HEK293T (cell line): ENCODE measurements at regions not wholly inside any gene's neighbourhood (a gene's known extent, or its start where the extent isn't known, plus 50 kb on each side); places are given as distances from the start of the nearest gene placed in this dataset.

Source experiments
- CTCF ChIA-PET: fragments of 350-600 bp; formaldehyde crosslinking; extraction: SDS; loops from one replicate; lab custom pipeline; 2021; ENCODE audit warnings: antibody characterized with exemption, inconsistent platforms; lab: Yijun Ruan, JAX
- POLR2A ChIA-PET: fragments of 350-600 bp; formaldehyde crosslinking; extraction: SDS; loops from one replicate; lab custom pipeline; 2020; ENCODE audit warnings: antibody characterized with exemption, inconsistent platforms; lab: Yijun Ruan, JAX
- DNase-seq: peaks from one replicate; pipeline ENCODE4 v3.0.0; 2012; ENCODE audit warnings: mixed read lengths; ENCODE audit errors: extremely low spot score
- ARNT ChIP-seq: fragments of 450-650 bp; IDR thresholded peaks from 2 replicates; pipeline ENCODE4 v1.6.1; 2017; ENCODE audit warnings: mild to moderate bottlenecking
- BHLHE40 ChIP-seq: fragments of 450-650 bp; IDR thresholded peaks from 2 replicates; pipeline ENCODE4 v1.6.1; 2016; ENCODE audit warnings: mild to moderate bottlenecking, moderate library complexity, borderline replicate concordance
- CTBP1 ChIP-seq: fragments of 450-650 bp; IDR thresholded peaks from 2 replicates; pipeline ENCODE4 v1.6.1; 2016; ENCODE audit warnings: borderline replicate concordance
- ELF4 ChIP-seq: fragments of 450-650 bp; IDR thresholded peaks from 2 replicates; pipeline ENCODE4 v1.6.1; 2017; ENCODE audit warnings: antibody characterized with exemption
- FOXA1 ChIP-seq: fragments of 450-650 bp; IDR thresholded peaks from 2 replicates; pipeline ENCODE4 v1.6.1; 2016; ENCODE audit warnings: mild to moderate bottlenecking
- FOXK2 ChIP-seq: fragments of 450-650 bp; IDR thresholded peaks from 2 replicates; pipeline ENCODE4 v1.6.1; 2016; ENCODE audit warnings: mild to moderate bottlenecking
- FOXM1 ChIP-seq: fragments of 450-650 bp; IDR thresholded peaks from 2 replicates; pipeline ENCODE4 v1.6.1; 2017; ENCODE audit warnings: mild to moderate bottlenecking, borderline replicate concordance
- HDGF ChIP-seq: fragments of 450-650 bp; IDR thresholded peaks from 2 replicates; pipeline ENCODE4 v1.6.1; 2017; ENCODE audit warnings: antibody characterized with exemption, borderline replicate concordance
- L3MBTL2 ChIP-seq: fragments of 450-650 bp; conservative IDR thresholded peaks from 2 replicates; pipeline ENCODE4 v1.6.1; 2016; ENCODE audit warnings: mild to moderate bottlenecking
- LEF1 ChIP-seq: fragments of 450-650 bp; IDR thresholded peaks from 2 replicates; pipeline ENCODE4 v1.6.1; 2017; ENCODE audit warnings: mild to moderate bottlenecking, borderline replicate concordance
- NFRKB ChIP-seq: fragments of 450-650 bp; IDR thresholded peaks from 2 replicates; pipeline ENCODE4 v1.6.1; 2016; ENCODE audit warnings: mild to moderate bottlenecking, moderate library complexity
- SP1 ChIP-seq: fragments of 450-650 bp; IDR thresholded peaks from 2 replicates; pipeline ENCODE4 v1.6.1; 2017
- SUZ12 ChIP-seq: fragments of 450-650 bp; IDR thresholded peaks from 2 replicates; pipeline ENCODE4 v1.6.1; 2016; ENCODE audit warnings: mild to moderate bottlenecking
- TARDBP ChIP-seq: fragments of 450-650 bp; IDR thresholded peaks from 2 replicates; pipeline ENCODE4 v1.6.1; 2016
- ZNF384 ChIP-seq: fragments of 450-650 bp; IDR thresholded peaks from 2 replicates; pipeline ENCODE4 v1.6.1; 2016
- TF ChIP-seq, protein P1 (sequence below): fragments of 450-650 bp; IDR thresholded peaks from 2 replicates; pipeline ENCODE4 v1.6.1; 2016

DNA sequence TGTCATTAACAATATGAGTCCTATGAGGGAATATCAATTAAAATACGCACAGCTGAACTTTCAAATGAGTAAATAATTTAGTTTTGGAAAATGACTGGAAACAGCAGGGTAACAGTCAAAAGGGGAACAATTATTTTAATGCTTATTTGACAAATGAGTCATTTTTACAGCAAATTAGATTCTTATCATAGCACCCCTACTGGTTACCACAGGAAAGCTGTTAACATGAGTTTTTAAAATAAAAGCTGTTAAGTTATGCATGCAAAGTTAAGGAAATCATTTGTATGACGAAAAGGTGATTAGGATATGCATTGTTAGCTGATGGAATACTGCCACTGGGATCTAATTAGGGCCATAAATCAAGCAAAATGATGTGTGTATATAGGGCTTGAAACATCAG lies 435.1 kb upstream of the MEIS1 start:
- TF ChIP-seq, protein P1, sequence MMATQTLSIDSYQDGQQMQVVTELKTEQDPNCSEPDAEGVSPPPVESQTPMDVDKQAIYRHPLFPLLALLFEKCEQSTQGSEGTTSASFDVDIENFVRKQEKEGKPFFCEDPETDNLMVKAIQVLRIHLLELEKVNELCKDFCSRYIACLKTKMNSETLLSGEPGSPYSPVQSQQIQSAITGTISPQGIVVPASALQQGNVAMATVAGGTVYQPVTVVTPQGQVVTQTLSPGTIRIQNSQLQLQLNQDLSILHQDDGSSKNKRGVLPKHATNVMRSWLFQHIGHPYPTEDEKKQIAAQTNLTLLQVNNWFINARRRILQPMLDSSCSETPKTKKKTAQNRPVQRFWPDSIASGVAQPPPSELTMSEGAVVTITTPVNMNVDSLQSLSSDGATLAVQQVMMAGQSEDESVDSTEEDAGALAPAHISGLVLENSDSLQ, result no peak
- TF ChIP-seq FOXA1 (no peak), L3MBTL2 (no peak), LEF1 (no peak), SUZ12 (no peak), FOXM1 (no peak), SP1 (no peak), FOXK2 (no peak), TARDBP (no peak), ELF4 (no peak), ZNF384 (no peak), ARNT (no peak), HDGF (no peak), CTBP1 (no peak)
- DNase-seq, result no peak
- POLR2A ChIA-PET, result no interaction called here
- CTCF ChIA-PET, result interaction anchor here (0.7 kb wide), 2 partner anchors 8 to 274 kb away, joined by 3 read pairs; no protein-coding TSS in a partner anchor

DNA sequence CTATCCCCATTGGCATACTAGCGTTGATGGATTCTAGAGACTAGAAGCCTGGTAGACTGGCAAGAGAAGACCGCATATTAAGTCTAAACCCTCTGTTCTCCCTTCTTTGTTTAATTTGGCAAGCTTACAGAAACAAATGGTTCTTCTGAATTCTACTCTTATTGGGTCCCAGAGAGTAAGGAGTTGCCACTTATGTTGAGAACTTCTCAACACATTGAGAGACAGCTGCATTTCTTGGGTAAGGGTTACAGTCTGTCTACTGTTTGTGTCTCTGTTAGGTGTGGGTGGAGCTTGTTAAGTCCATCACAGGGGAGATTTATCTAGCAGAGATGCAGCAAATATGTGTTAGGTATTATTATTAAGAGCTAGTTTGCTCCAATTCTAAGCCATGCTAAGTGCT lies 435.8 kb upstream of the MEIS1 start:
- DNase-seq, result no peak
- ChIA-PET CTCF (no interaction called here), POLR2A (no interaction called here)

DNA sequence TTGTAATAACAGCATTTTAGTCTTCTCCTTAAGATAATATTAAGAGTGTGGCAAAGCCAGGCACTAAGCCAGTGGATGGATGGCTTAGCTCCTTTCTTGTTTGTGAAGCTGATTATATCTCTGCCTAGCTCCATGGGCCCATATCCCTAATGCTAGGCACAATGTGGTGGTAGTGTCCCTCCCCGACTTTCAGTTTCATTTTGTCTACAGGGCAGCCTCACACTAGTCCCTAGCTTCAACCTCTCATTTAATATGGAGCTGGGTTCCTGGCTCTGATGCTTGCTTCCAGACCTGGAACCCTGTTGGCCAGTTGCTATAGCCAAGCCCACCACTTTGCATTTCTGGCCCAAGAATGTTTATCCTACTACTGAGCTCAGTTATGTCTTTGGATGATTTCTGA lies 437.0 kb upstream of the MEIS1 start:
- ChIA-PET CTCF (interaction anchor here (0.7 kb wide), 1 partner anchor 32 kb away, joined by 3 read pairs; no protein-coding TSS in a partner anchor), POLR2A (no interaction called here)

More for the DNA sequence above, 435.8 kb upstream of the MEIS1 start:
- TF ChIP-seq, protein P1, result no peak
- TF ChIP-seq BHLHE40 (no peak), FOXA1 (no peak), TARDBP (no peak)

DNA sequence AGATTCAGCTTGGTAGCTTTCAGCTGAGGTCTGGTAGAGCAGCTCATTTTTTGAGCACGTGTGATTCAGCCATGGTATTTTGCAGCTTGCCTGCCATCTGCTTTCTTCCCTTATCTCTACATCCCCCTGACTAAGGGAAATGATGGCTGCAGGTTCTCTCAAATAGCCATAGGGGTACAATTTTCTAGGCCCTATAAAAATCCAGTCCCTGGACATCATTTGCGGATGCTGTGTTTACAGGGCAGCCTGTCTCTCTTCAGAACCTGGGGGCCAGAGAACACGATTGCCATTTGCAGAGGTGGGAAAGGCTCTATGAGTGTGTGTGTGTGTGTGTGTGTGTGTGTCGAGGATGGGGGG lies 442.7 kb upstream of the MEIS1 start:
- DNase-seq, result no peak
- POLR2A ChIA-PET, result no interaction called here
- no peak for TF ChIP-seq SUZ12
- no peak for TF ChIP-seq ARNT
- TF ChIP-seq TARDBP, result no peak
- TF ChIP-seq, protein P1, result no peak
- CTCF ChIA-PET, result interaction anchor here (0.9 kb wide), 1 partner anchor 8 kb away, joined by 3 read pairs; no protein-coding TSS in a partner anchor

More for the DNA sequence above, 437.0 kb upstream of the MEIS1 start:
- no peak for DNase-seq
- TF ChIP-seq LEF1 (no peak), BHLHE40 (no peak), SUZ12 (no peak), L3MBTL2 (no peak), CTBP1 (no peak), HDGF (no peak), FOXA1 (no peak), TARDBP (no peak), NFRKB (no peak), ARNT (no peak), FOXK2 (no peak), ELF4 (no peak), ZNF384 (no peak), FOXM1 (no peak)
- TF ChIP-seq, protein P1, result no peak

DNA sequence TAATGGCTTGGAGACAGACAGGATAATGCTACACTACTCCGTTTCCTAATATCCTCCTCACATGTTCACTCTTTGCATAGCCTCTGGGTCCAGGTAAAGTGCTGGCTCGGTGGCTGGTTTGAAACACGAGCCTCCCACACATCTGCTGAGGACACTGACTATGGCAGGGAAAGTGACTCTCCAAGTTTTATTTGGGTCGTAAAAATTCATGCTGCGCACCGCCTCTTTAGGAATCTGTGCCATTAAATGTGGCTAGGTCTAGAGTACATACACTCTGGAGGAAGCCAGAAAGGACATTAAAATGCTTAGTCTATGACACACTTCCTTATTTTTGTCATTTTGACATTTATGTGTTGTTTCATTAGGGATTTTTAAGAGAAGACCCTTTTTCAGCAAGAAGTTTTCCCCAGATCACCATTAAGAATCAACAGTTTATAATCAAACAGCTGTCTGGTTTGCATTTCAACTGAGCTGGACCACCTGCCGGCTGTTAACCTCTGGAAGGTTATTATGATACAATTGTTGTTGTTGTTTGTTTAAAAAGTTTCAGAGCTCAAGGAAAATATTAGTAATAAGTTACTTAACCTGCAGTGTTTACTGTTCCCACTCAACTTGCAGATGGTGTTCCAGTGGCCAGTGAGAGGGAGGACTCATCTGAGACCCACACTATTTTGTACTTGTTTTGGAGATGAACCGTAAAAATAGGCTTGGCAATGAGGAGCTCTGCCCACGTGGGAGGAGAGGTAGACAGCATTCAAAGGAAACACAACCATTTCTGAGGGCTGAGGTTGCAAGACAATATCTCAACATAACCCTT lies 443.3 kb upstream of the MEIS1 start:
- ChIA-PET POLR2A (no interaction called here), CTCF (interaction anchor here (0.9 kb wide), 1 partner anchor 8 kb away, joined by 3 read pairs; no protein-coding TSS in a partner anchor)
- DNase-seq, result peak; percentile 47
- TF ChIP-seq, protein P1, result peak; percentile 51
- TF ChIP-seq SP1, result no peak
- peak; percentile 67; the same call in 1 of the 2 replicates for TF ChIP-seq ARNT
- no peak for TF ChIP-seq HDGF
- peak; percentile 79 for TF ChIP-seq CTBP1
